HepG2 (cell line): ENCODE measurements at regions not wholly inside any gene's neighbourhood (a gene's known extent, or its start where the extent isn't known, plus 50 kb on each side); places are given as distances from the start of the nearest gene placed in this dataset.

ENCODE experiments used
- ATAC-seq: fragments of 200-7000 bp; cut with Tn5 transposase; 3 replicates; pipeline ENCODE4 v1.9.1; 2020; ENCODE audit warnings: mild to moderate bottlenecking, moderate library complexity
- BruUV-seq: library from RNA; stranded (reverse); fragments of 400-500 nt; replicated peaks from 2 replicates; lab custom pipeline; 2021; lab: Mats Ljungman, UMichigan
- CTCF ChIA-PET: fragments of 300-600 bp; formaldehyde crosslinking; extraction: SDS; loops from one replicate; lab custom pipeline; 2021; ENCODE audit warnings: low total read pairs, inconsistent platforms, low intra/inter-chr PET ratio; lab: Yijun Ruan, JAX
- POLR2A ChIA-PET: fragments of 350-600 bp; sonication (Branson Sonifier 250); formaldehyde crosslinking; loops from one replicate; lab custom pipeline; 2020; ENCODE audit warnings: antibody characterized with exemption, inconsistent platforms; lab: Yijun Ruan, JAX
- DNase-seq: peaks from one replicate; pipeline ENCODE4 v3.0.0-alpha.2; 2015; ENCODE audit warnings: low spot score
- FAIRE-seq: peaks from 3 replicates; lab custom pipeline; 2011; peaks lifted over from hg19 to GRCh38; lab: Jason Lieb, UNC
- H2AFZ ChIP-seq: one replicate; pipeline ENCODE4 v1.6.1; 2011; ENCODE audit warnings: low read length, inconsistent platforms
- H3K27ac ChIP-seq: fragments of 300-600 bp; 3 replicates; pipeline ENCODE4 v1.8.0; 2011; ENCODE audit warnings: mixed run types, mild to moderate bottlenecking, mixed read lengths, low read length, inconsistent platforms; ENCODE audit not compliant: insufficient read depth; ENCODE audit errors: extremely low read length
- H3K27me3 ChIP-seq, 2 experiments: fragments of 200-600 bp in 1 of 2; 2 replicates in 1 of 2; 3 replicates in 1 of 2; pipeline versions ENCODE4 v1.6.0 to v1.8.0; 2011; ENCODE audit warnings: low read length in 2 of 2, mild to moderate bottlenecking in 2 of 2, moderate library complexity in 2 of 2, inconsistent platforms in 1 of 2; ENCODE audit not compliant: insufficient read depth in 2 of 2, control insufficient read depth in 1 of 2
- H3K36me3 ChIP-seq, 2 experiments: fragments of 200-600 bp in 1 of 2; replicated peaks in 1 of 2; 2 replicates in 1 of 2; 3 replicates in 1 of 2; pipeline versions ENCODE4 v1.5.1 to v1.8.0; 2011; ENCODE audit warnings: low read length in 2 of 2, inconsistent platforms in 1 of 2; ENCODE audit not compliant: insufficient read depth in 2 of 2, control insufficient read depth in 1 of 2
- H3K4me1 ChIP-seq: 2 replicates; pipeline ENCODE4 v1.5.1; 2012; ENCODE audit warnings: low read length, inconsistent platforms; ENCODE audit not compliant: insufficient read depth
- H3K4me2 ChIP-seq: 2 replicates; pipeline ENCODE4 v1.6.0; 2011; ENCODE audit warnings: low read depth, low read length, inconsistent platforms
- H3K4me3 ChIP-seq, 3 experiments: fragments of 200-600 bp in 1 of 3; sonication (generic), shearing (Covaris generic) in 1 of 3; replicated peaks in 1 of 3; 2 replicates each; pipeline ENCODE4 v1.5.1; 2011 to 2016; ENCODE audit warnings: low read length in 3 of 3, inconsistent platforms in 2 of 3, low read depth in 2 of 3, mild to moderate bottlenecking in 2 of 3, control low read depth in 1 of 3, mixed read lengths in 1 of 3; ENCODE audit not compliant: insufficient read depth in 1 of 3
- H3K79me2 ChIP-seq: one replicate; pipeline ENCODE4 v1.6.1; 2011; ENCODE audit warnings: low read length, inconsistent platforms; ENCODE audit not compliant: insufficient read depth
- H3K9ac ChIP-seq: 2 replicates; pipeline ENCODE4 v1.6.0; 2011; ENCODE audit warnings: mild to moderate bottlenecking, low read depth, low read length, inconsistent platforms; ENCODE audit not compliant: insufficient read depth
- H3K9me3 ChIP-seq: 2 replicates; pipeline ENCODE4 v1.5.1; 2012; ENCODE audit warnings: mild to moderate bottlenecking, low read length
- H4K20me1 ChIP-seq: 2 replicates; pipeline ENCODE4 v1.6.0; 2011; ENCODE audit warnings: inconsistent platforms, mild to moderate bottlenecking, low read length, moderate library complexity; ENCODE audit not compliant: insufficient read depth
- ARNT2 ChIP-seq: sonication (generic); formaldehyde crosslinking; IDR thresholded peaks from 2 replicates; pipeline ENCODE4 v1.8.0; 2022; ENCODE audit warnings: mild to moderate bottlenecking, low read depth, missing genetic modification reagents, moderate library complexity
- ETV5 ChIP-seq: IDR thresholded peaks from 2 replicates; pipeline ENCODE4 v1.6.1; 2018; ENCODE audit warnings: missing biosample characterization, missing genetic modification reagents, inconsistent platforms, borderline replicate concordance
- MXI1 ChIP-seq: IDR thresholded peaks from 3 replicates; pipeline ENCODE4 v1.6.1; 2012; ENCODE audit warnings: low read depth, low read length, inconsistent platforms, borderline replicate concordance
- NR1H2 ChIP-seq: sonication (generic); formaldehyde crosslinking; IDR thresholded peaks from 2 replicates; pipeline ENCODE4 v1.8.1; 2022; ENCODE audit warnings: low read depth, missing genetic modification reagents, borderline replicate concordance
- PLRG1 ChIP-seq: fragments of 450-650 bp; conservative IDR thresholded peaks from 2 replicates; pipeline ENCODE4 v1.6.1; 2016
- ZNF343 ChIP-seq: sonication (generic); formaldehyde crosslinking; IDR thresholded peaks from 2 replicates; pipeline ENCODE4 v1.4.0; 2020; ENCODE audit warnings: mild to moderate bottlenecking, missing genetic modification reagents
- ZNF367 ChIP-seq: sonication (generic); formaldehyde crosslinking; IDR thresholded peaks from 2 replicates; pipeline ENCODE4 v1.4.0; 2020; ENCODE audit warnings: missing genetic modification reagents, borderline replicate concordance
- ZNF773 ChIP-seq: sonication (generic); formaldehyde crosslinking; IDR thresholded peaks from 2 replicates; pipeline ENCODE4 v1.4.0; 2020; ENCODE audit warnings: missing genetic modification reagents, borderline replicate concordance
- WGBS: methylation state at CpG from one replicate; pipeline ENCODE4 v1.1.6; 2017; ENCODE audit warnings: low lambda C conversion rate; 5-methylcytosine and 5-hydroxymethylcytosine counted together
- in situ Hi-C: cut with HindIII; loops from 2 replicates; pipeline ENCODE4 v1.10.0; 2017; ENCODE audit warnings: low pct_unique_long_range_greater_than_20kb; ENCODE audit not compliant: extremely low pct_ligation_motif_present
- intact Hi-C: fragments of 100-400 bp; cut with micrococcal nuclease; formaldehyde crosslinking; loops from one replicate; pipeline ENCODE4 v1.10.0; 2022; ENCODE audit not compliant: unreplicated experiment
- TF ChIP-seq, protein P1 (sequence below): sonication (generic); formaldehyde crosslinking; IDR thresholded peaks from 2 replicates; pipeline ENCODE4 v1.8.0; 2022; ENCODE audit warnings: missing genetic modification reagents, mild to moderate bottlenecking, moderate library complexity, borderline replicate concordance
- TF ChIP-seq, protein P2 (sequence below): sonication (generic); formaldehyde crosslinking; IDR thresholded peaks from 2 replicates; pipeline ENCODE4 v1.4.0; 2020; ENCODE audit warnings: missing genetic modification reagents

DNA sequence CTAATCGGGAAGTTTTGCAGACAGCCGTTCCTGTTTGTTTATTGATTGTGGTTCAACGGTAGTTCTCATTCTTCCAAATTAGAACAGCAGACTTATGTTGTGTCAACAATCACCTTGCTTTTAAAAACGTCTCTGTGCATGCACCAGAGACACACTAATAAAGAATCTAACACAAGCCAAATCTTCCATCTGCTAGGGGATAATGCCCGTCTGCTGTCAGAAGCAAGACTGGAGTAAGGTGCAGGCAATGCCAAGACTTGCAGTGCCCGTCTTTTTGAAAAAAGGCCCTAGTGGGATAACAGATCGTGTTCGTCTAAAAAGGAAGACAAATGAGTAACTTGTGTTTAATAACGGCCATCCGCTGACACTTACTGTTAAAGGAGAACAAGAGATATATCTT lies 158.4 kb downstream of the KCNJ2 start:
- no peaks in the 10 kb centered on the region for H3K4me1 ChIP-seq
- no peak overlapping the region for H3K9ac ChIP-seq
- H3K79me2 ChIP-seq: no peaks in the 10 kb centered on the region
- H4K20me1 ChIP-seq: no peaks in the 10 kb centered on the region
- H3K27me3 ChIP-seq: no peaks in the 10 kb centered on the region
- DNase-seq: no peak
- ChIA-PET POLR2A (no interaction called here), CTCF (no interaction called here)
- no peak overlapping the region for H3K4me2 ChIP-seq
- peaks cover 91% of the 10 kb centered on the region for H3K9me3 ChIP-seq
- ATAC-seq: no peak
- intact Hi-C loops (no loop called here), in situ Hi-C loops (no loop called here)
- WGBS: 9% methylated on average over 10 of the region's 10 CpGs
- no peak overlapping the region for H3K27ac ChIP-seq
- no peak overlapping the region for H3K4me3 ChIP-seq
- no peak overlapping the region for H2AFZ ChIP-seq
- no peak for TF ChIP-seq ZNF367 (CRISPR knock-in tag)
- TF ChIP-seq ZNF773 (CRISPR knock-in tag): no peak
- no peak for TF ChIP-seq ETV5 (CRISPR knock-in tag)
- no peak for TF ChIP-seq PLRG1
- TF ChIP-seq, protein P1, sequence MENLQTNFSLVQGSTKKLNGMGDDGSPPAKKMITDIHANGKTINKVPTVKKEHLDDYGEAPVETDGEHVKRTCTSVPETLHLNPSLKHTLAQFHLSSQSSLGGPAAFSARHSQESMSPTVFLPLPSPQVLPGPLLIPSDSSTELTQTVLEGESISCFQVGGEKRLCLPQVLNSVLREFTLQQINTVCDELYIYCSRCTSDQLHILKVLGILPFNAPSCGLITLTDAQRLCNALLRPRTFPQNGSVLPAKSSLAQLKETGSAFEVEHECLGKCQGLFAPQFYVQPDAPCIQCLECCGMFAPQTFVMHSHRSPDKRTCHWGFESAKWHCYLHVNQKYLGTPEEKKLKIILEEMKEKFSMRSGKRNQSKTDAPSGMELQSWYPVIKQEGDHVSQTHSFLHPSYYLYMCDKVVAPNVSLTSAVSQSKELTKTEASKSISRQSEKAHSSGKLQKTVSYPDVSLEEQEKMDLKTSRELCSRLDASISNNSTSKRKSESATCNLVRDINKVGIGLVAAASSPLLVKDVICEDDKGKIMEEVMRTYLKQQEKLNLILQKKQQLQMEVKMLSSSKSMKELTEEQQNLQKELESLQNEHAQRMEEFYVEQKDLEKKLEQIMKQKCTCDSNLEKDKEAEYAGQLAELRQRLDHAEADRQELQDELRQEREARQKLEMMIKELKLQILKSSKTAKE (CRISPR knock-in tag): no peak
- TF ChIP-seq, protein P2, sequence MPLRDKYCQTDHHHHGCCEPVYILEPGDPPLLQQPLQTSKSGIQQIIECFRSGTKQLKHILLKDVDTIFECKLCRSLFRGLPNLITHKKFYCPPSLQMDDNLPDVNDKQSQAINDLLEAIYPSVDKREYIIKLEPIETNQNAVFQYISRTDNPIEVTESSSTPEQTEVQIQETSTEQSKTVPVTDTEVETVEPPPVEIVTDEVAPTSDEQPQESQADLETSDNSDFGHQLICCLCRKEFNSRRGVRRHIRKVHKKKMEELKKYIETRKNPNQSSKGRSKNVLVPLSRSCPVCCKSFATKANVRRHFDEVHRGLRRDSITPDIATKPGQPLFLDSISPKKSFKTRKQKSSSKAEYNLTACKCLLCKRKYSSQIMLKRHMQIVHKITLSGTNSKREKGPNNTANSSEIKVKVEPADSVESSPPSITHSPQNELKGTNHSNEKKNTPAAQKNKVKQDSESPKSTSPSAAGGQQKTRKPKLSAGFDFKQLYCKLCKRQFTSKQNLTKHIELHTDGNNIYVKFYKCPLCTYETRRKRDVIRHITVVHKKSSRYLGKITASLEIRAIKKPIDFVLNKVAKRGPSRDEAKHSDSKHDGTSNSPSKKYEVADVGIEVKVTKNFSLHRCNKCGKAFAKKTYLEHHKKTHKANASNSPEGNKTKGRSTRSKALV: no peak
- TF ChIP-seq ZNF343 (CRISPR knock-in tag): no peak
- TF ChIP-seq ARNT2 (CRISPR knock-in tag): no peak
- no peak for TF ChIP-seq NR1H2 (CRISPR knock-in tag)
- TF ChIP-seq MXI1: no peak
- BruUV-seq: no TSS peak
- no peaks in the 10 kb centered on the region for H3K36me3 ChIP-seq
- FAIRE-seq: no peak
